ENCODE measurements at regions not wholly inside any gene's neighbourhood (a gene's known extent, or its start where the extent isn't known, plus 50 kb on each side); places are given as distances from the start of the nearest gene placed in this dataset.

- H3K9me3 ChIP-seq (ENCODE audit: control insufficient read depth, low read depth, low read length) = no peaks in the 10 kb centered on the region
- H2AFZ ChIP-seq (ENCODE audit: control insufficient read depth, low read length) = no peak overlapping the region
- dilution Hi-C loops (cut with MboI; ENCODE audit: extremely low pct_ligation_motif_present, low sequenced_read_pairs) = no loop called here
- no peak for FAIRE-seq
- no peaks in the 10 kb centered on the region for H3K79me2 ChIP-seq (ENCODE audit: control insufficient read depth, insufficient read depth, low read length)
- no peak for DNase-seq (ENCODE audit: low read depth, low spot score)
- H3K9ac ChIP-seq (ENCODE audit: control insufficient read depth, extremely low read depth, insufficient read depth, low read length) = no peak overlapping the region
- no peak overlapping the region for H3K27ac ChIP-seq (ENCODE audit: control insufficient read depth, insufficient read depth, low read length)
- H3K4me2 ChIP-seq (ENCODE audit: control insufficient read depth, extremely low read depth, insufficient read depth, low read depth, low read length) = no peak overlapping the region
- H4K20me1 ChIP-seq (ENCODE audit: control insufficient read depth, extremely low read depth, insufficient read depth, low read length) = no peaks in the 10 kb centered on the region
- H3K4me1 ChIP-seq (ENCODE audit: control insufficient read depth, extremely low read depth, insufficient read depth, low read length) = peaks cover 15% of the 10 kb centered on the region
- no peaks in the 10 kb centered on the region for H3K36me3 ChIP-seq (ENCODE audit: control insufficient read depth in 2 of 2, extremely low read depth in 1 of 2, insufficient read depth in 2 of 2, low read length in 2 of 2)
- no peaks in the 10 kb centered on the region for H3K9me1 ChIP-seq (ENCODE audit: control insufficient read depth, extremely low read depth, insufficient read depth, low read length)
- H3K4me3 ChIP-seq (ENCODE audit: control insufficient read depth in 2 of 3, extremely low read depth in 1 of 3, insufficient read depth in 2 of 3, low read depth in 1 of 3, low read length in 3 of 3) = no peak overlapping the region
- TF ChIP-seq EZH2 (IDR thresholded peaks at IDR 0.05; ENCODE audit: low read length) (no peak), CTCF (optimal IDR thresholded peaks at IDR 0.05 in 1 of 3, IDR thresholded peaks at IDR 0.05 in 1 of 3, conservative IDR thresholded peaks at IDR 0.05 in 1 of 3; ENCODE audit: extremely low read depth in 1 of 3, insufficient read depth in 2 of 3, low read length in 3 of 3) (no peak)
- no peaks in the 10 kb centered on the region for H3K27me3 ChIP-seq (ENCODE audit: control insufficient read depth, extremely low read depth, insufficient read depth, low read length)
Observed at GRCh38 chr20:50305636-50306477, 115.2 kb downstream of the CEBPB start.

GRCh38 chr20:50306478-50307423 lies 116.1 kb downstream of the CEBPB start:
- H3K4me3 ChIP-seq (ENCODE audit: control insufficient read depth in 2 of 3, extremely low read depth in 1 of 3, insufficient read depth in 2 of 3, low read depth in 1 of 3, low read length in 3 of 3) = no peak overlapping the region
- no peaks in the 10 kb centered on the region for H3K27me3 ChIP-seq (ENCODE audit: control insufficient read depth, extremely low read depth, insufficient read depth, low read length)
- H3K36me3 ChIP-seq (ENCODE audit: control insufficient read depth in 2 of 2, extremely low read depth in 1 of 2, insufficient read depth in 2 of 2, low read length in 2 of 2) = no peaks in the 10 kb centered on the region
- H3K27ac ChIP-seq (ENCODE audit: control insufficient read depth, insufficient read depth, low read length) = no peak overlapping the region
- no peak overlapping the region for H2AFZ ChIP-seq (ENCODE audit: control insufficient read depth, low read length)
- no peaks in the 10 kb centered on the region for H4K20me1 ChIP-seq (ENCODE audit: control insufficient read depth, extremely low read depth, insufficient read depth, low read length)
- H3K79me2 ChIP-seq (ENCODE audit: control insufficient read depth, insufficient read depth, low read length) = no peaks in the 10 kb centered on the region
- peaks cover 15% of the 10 kb centered on the region for H3K4me1 ChIP-seq (ENCODE audit: control insufficient read depth, extremely low read depth, insufficient read depth, low read length)
- dilution Hi-C loops (cut with MboI; ENCODE audit: extremely low pct_ligation_motif_present, low sequenced_read_pairs) = no loop called here
- H3K9me1 ChIP-seq (ENCODE audit: control insufficient read depth, extremely low read depth, insufficient read depth, low read length) = no peaks in the 10 kb centered on the region
- DNase-seq (ENCODE audit: low read depth, low spot score) (no peak), FAIRE-seq (no peak)
- H3K4me2 ChIP-seq (ENCODE audit: control insufficient read depth, extremely low read depth, insufficient read depth, low read depth, low read length) = no peak overlapping the region
- no peak overlapping the region for H3K9ac ChIP-seq (ENCODE audit: control insufficient read depth, extremely low read depth, insufficient read depth, low read length)
- TF ChIP-seq EZH2 (IDR thresholded peaks at IDR 0.05; ENCODE audit: low read length) = no peak
- TF ChIP-seq CTCF (optimal IDR thresholded peaks at IDR 0.05 in 1 of 3, IDR thresholded peaks at IDR 0.05 in 1 of 3, conservative IDR thresholded peaks at IDR 0.05 in 1 of 3; ENCODE audit: extremely low read depth in 1 of 3, insufficient read depth in 2 of 3, low read length in 3 of 3) = no peak
- no peaks in the 10 kb centered on the region for H3K9me3 ChIP-seq (ENCODE audit: control insufficient read depth, low read depth, low read length)

All from keratinocyte (primary cell).